ENCODE measurements at regions not wholly inside any gene's neighbourhood (a gene's known extent, or its start where the extent isn't known, plus 50 kb on each side); places are given as distances from the start of the nearest gene placed in this dataset.

- Histone ChIP-seq H3K27ac (ENCODE audit: low read depth in 1 of 2, low read length in 2 of 2) (no peak overlapping the region), H3K36me3 (ENCODE audit: control insufficient read depth in 1 of 2, insufficient read depth in 2 of 2, low read length in 1 of 2) (no peaks in the 10 kb centered on the region), H3K4me1 (ENCODE audit: control insufficient read depth in 1 of 2, insufficient read depth in 2 of 2, low read length in 2 of 2) (peaks cover 0 to 1% of the 10 kb centered on the region in 2 donors), H3K4me3 (ENCODE audit: low read length in 2 of 2) (no peak overlapping the region), H3K9me3 (ENCODE audit: control insufficient read depth, low read length) (no peaks in the 10 kb centered on the region), H3K27me3 (ENCODE audit: control insufficient read depth in 1 of 2, insufficient read depth in 2 of 2, low read length in 1 of 2) (no peaks in the 10 kb centered on the region)
- 98 to 99% methylated on average over 4 of the region's 4 CpGs for WGBS, 2 donors
- intact Hi-C loops (cut with DNase I) = no loop called here
- DNase-seq (no peak), ATAC-seq (ENCODE audit: low FRiP score) (no peak)
These were observed 79.0 kb downstream of the TNP1 start for GRCh38 chr2:216780843-216781242.

- DNase-seq = no peak
- peaks cover 0 to 1% of the 10 kb centered on the region in 2 donors for H3K4me1 ChIP-seq (ENCODE audit: control insufficient read depth in 1 of 2, insufficient read depth in 2 of 2, low read length in 2 of 2)
- H3K4me3 ChIP-seq (ENCODE audit: low read length in 2 of 2) = no peak overlapping the region
- H3K27ac ChIP-seq (ENCODE audit: low read depth in 1 of 2, low read length in 2 of 2) = no peak overlapping the region
- H3K9me3 ChIP-seq (ENCODE audit: control insufficient read depth, low read length) = no peaks in the 10 kb centered on the region
- ATAC-seq (ENCODE audit: low FRiP score) = no peak
- 90 to 94% methylated on average over 9 of the region's 9 CpGs for WGBS, 2 donors
- H3K36me3 ChIP-seq (ENCODE audit: control insufficient read depth in 1 of 2, insufficient read depth in 2 of 2, low read length in 1 of 2) = no peaks in the 10 kb centered on the region
- intact Hi-C loops (cut with DNase I) = loop anchor here (5.0 to 10.0 kb wide), 3 partner anchors 65 to 197 kb away; partner anchors contain the start of gene IGFBP5 (in 1 of the 2)
- H3K27me3 ChIP-seq (ENCODE audit: control insufficient read depth in 1 of 2, insufficient read depth in 2 of 2, low read length in 1 of 2) = no peaks in the 10 kb centered on the region
These were observed 82.1 kb downstream of the TNP1 start for GRCh38 chr2:216777637-216778273.

GRCh38 chr2:216776066-216776850 lies 80.9 kb upstream of the IGFBP5 start:
- DNase-seq = no peak

DNA sequence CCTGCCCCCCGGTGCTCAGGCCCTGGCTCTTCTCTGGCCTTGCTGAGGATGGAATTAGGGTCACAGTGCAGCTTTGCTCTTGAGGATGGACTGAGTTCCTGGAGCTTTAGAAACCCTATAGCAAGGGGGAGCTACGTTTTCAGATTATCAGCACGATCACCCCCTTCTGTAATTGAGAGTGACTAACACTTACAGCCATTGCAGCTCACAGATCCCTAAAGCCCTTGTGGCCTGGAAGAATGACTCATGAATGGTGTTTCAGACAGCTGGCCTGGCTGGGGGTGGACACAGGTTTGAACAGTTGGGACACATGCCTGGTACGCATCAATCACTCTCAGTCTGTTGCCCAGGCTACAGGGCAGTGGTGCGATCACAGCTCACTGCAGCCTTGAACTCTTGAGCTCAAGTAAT lies 79.7 kb upstream of the IGFBP5 start:
- Histone ChIP-seq H3K27ac (ENCODE audit: low read depth in 1 of 2, low read length in 2 of 2) (peak overlapping the region; percentile 59 to 85), H3K4me1 (ENCODE audit: control insufficient read depth in 1 of 2, insufficient read depth in 2 of 2, low read length in 2 of 2) (no peaks in the 10 kb centered on the region), H3K4me3 (ENCODE audit: low read length in 2 of 2) (no peak overlapping the region), H3K27me3 (ENCODE audit: control insufficient read depth in 1 of 2, insufficient read depth in 2 of 2, low read length in 1 of 2) (no peaks in the 10 kb centered on the region), H3K9me3 (ENCODE audit: control insufficient read depth, low read length) (no peaks in the 10 kb centered on the region), H3K36me3 (ENCODE audit: control insufficient read depth in 1 of 2, insufficient read depth in 2 of 2, low read length in 1 of 2) (no peaks in the 10 kb centered on the region)
- ATAC-seq (ENCODE audit: low FRiP score) = peak; percentile 77
- intact Hi-C loops (cut with DNase I) = loop anchor here (5.0 to 10.0 kb wide), 3 partner anchors 63 to 200 kb away; partner anchors contain the start of gene IGFBP5 (in 1 of the 2)
- peak; percentile 81 to 88 for DNase-seq
- WGBS, 2 donors = 39 to 46% methylated on average over 5 of the region's 5 CpGs

More at GRCh38 chr2:216776066-216776850, 80.9 kb upstream of the IGFBP5 start:
- Histone ChIP-seq H3K36me3 (ENCODE audit: control insufficient read depth in 1 of 2, insufficient read depth in 2 of 2, low read length in 1 of 2) (no peaks in the 10 kb centered on the region), H3K4me1 (ENCODE audit: control insufficient read depth in 1 of 2, insufficient read depth in 2 of 2, low read length in 2 of 2) (peaks cover 0 to 1% of the 10 kb centered on the region in 2 donors), H3K4me3 (ENCODE audit: low read length in 2 of 2) (no peak overlapping the region), H3K27me3 (ENCODE audit: control insufficient read depth in 1 of 2, insufficient read depth in 2 of 2, low read length in 1 of 2) (no peaks in the 10 kb centered on the region), H3K27ac (ENCODE audit: low read depth in 1 of 2, low read length in 2 of 2) (no peak overlapping the region), H3K9me3 (ENCODE audit: control insufficient read depth, low read length) (no peaks in the 10 kb centered on the region)
- intact Hi-C loops (cut with DNase I) = loop anchor here (5.0 to 10.0 kb wide), 3 partner anchors 64 to 199 kb away; partner anchors contain the start of gene IGFBP5 (in 1 of the 2)
- ATAC-seq (ENCODE audit: low FRiP score) = no peak
- 72 to 77% methylated on average over 13 of the region's 13 CpGs for WGBS, 2 donors

- peak; percentile 91 for ATAC-seq (ENCODE audit: low FRiP score)
- H3K36me3 ChIP-seq (ENCODE audit: control insufficient read depth in 1 of 2, insufficient read depth in 2 of 2, low read length in 1 of 2) = no peaks in the 10 kb centered on the region
- no peak overlapping the region for H3K4me3 ChIP-seq (ENCODE audit: low read length in 2 of 2)
- no peaks in the 10 kb centered on the region for H3K27me3 ChIP-seq (ENCODE audit: control insufficient read depth in 1 of 2, insufficient read depth in 2 of 2, low read length in 1 of 2)
- peak overlapping the region; percentile 59 to 85 for H3K27ac ChIP-seq (ENCODE audit: low read depth in 1 of 2, low read length in 2 of 2)
- peak; percentile 87 for DNase-seq
- no peaks in the 10 kb centered on the region for H3K9me3 ChIP-seq (ENCODE audit: control insufficient read depth, low read length)
- 2 to 5% methylated on average over 5 of the region's 5 CpGs for WGBS, 2 donors
- intact Hi-C loops (cut with DNase I) = loop anchor here (5.0 to 10.0 kb wide), 3 partner anchors 62 to 200 kb away; partner anchors contain the start of gene IGFBP5 (in 1 of the 2)
- no peaks in the 10 kb centered on the region for H3K4me1 ChIP-seq (ENCODE audit: control insufficient read depth in 1 of 2, insufficient read depth in 2 of 2, low read length in 2 of 2)
These were observed 79.3 kb upstream of the IGFBP5 start for GRCh38 chr2:216774620-216775019.

- peak overlapping the region in 1 of 2 donors; percentile 47 for H3K27ac ChIP-seq (ENCODE audit: low read depth in 1 of 2, low read length in 2 of 2)
- H3K9me3 ChIP-seq (ENCODE audit: control insufficient read depth, low read length) = no peaks in the 10 kb centered on the region
- no peak overlapping the region for H3K4me3 ChIP-seq (ENCODE audit: low read length in 2 of 2)
- DNase-seq (no peak), ATAC-seq (ENCODE audit: low FRiP score) (no peak)
- no peaks in the 10 kb centered on the region for H3K27me3 ChIP-seq (ENCODE audit: control insufficient read depth in 1 of 2, insufficient read depth in 2 of 2, low read length in 1 of 2)
- WGBS, 2 donors = 39 to 42% methylated on average over 6 of the region's 6 CpGs
- no peaks in the 10 kb centered on the region for H3K36me3 ChIP-seq (ENCODE audit: control insufficient read depth in 1 of 2, insufficient read depth in 2 of 2, low read length in 1 of 2)
- no peaks in the 10 kb centered on the region for H3K4me1 ChIP-seq (ENCODE audit: control insufficient read depth in 1 of 2, insufficient read depth in 2 of 2, low read length in 2 of 2)
- intact Hi-C loops (cut with DNase I) = loop anchor here in 1 of 2 donors (10.0 kb wide), 1 partner anchor 201 kb away; no protein-coding TSS in a partner anchor
These were observed 78.8 kb upstream of the IGFBP5 start for GRCh38 chr2:216774180-216774579.

- no peaks in the 10 kb centered on the region for H3K27me3 ChIP-seq (ENCODE audit: control insufficient read depth in 1 of 2, insufficient read depth in 2 of 2, low read length in 1 of 2)
- H3K4me1 ChIP-seq (ENCODE audit: control insufficient read depth in 1 of 2, insufficient read depth in 2 of 2, low read length in 2 of 2) = no peaks in the 10 kb centered on the region
- no peak overlapping the region for H3K27ac ChIP-seq (ENCODE audit: low read depth in 1 of 2, low read length in 2 of 2)
- 30 to 45% methylated on average over 8 of the region's 8 CpGs for WGBS, 2 donors
- no peak for ATAC-seq (ENCODE audit: low FRiP score)
- intact Hi-C loops (cut with DNase I) = loop anchor here in 1 of 2 donors (10.0 kb wide), 1 partner anchor 202 kb away; no protein-coding TSS in a partner anchor
- DNase-seq = peak; percentile 72 to 86
- H3K9me3 ChIP-seq (ENCODE audit: control insufficient read depth, low read length) = no peaks in the 10 kb centered on the region
- H3K4me3 ChIP-seq (ENCODE audit: low read length in 2 of 2) = no peak overlapping the region
- no peaks in the 10 kb centered on the region for H3K36me3 ChIP-seq (ENCODE audit: control insufficient read depth in 1 of 2, insufficient read depth in 2 of 2, low read length in 1 of 2)
These were observed 77.7 kb upstream of the IGFBP5 start for GRCh38 chr2:216773072-216773471.

- DNase-seq (no peak), ATAC-seq (ENCODE audit: low FRiP score) (no peak)
- no peaks in the 10 kb centered on the region for H3K27me3 ChIP-seq (ENCODE audit: control insufficient read depth in 1 of 2, insufficient read depth in 2 of 2, low read length in 1 of 2)
- H3K9me3 ChIP-seq (ENCODE audit: control insufficient read depth, low read length) = no peaks in the 10 kb centered on the region
- WGBS, 2 donors = 90 to 94% methylated on average over 2 of the region's 2 CpGs
- H3K27ac ChIP-seq (ENCODE audit: low read depth in 1 of 2, low read length in 2 of 2) = no peak overlapping the region
- no peaks in the 10 kb centered on the region for H3K36me3 ChIP-seq (ENCODE audit: control insufficient read depth in 1 of 2, insufficient read depth in 2 of 2, low read length in 1 of 2)
- no peak overlapping the region for H3K4me3 ChIP-seq (ENCODE audit: low read length in 2 of 2)
- intact Hi-C loops (cut with DNase I) = loop anchor here in 1 of 2 donors (10.0 kb wide), 1 partner anchor 204 kb away; no protein-coding TSS in a partner anchor
- H3K4me1 ChIP-seq (ENCODE audit: control insufficient read depth in 1 of 2, insufficient read depth in 2 of 2, low read length in 2 of 2) = no peaks in the 10 kb centered on the region
These were observed 75.4 kb upstream of the IGFBP5 start for GRCh38 chr2:216770717-216771116.

All from aorta (tissue), 5 donors.